ENCODE measurements at regions not wholly inside any gene's neighbourhood (a gene's known extent, or its start where the extent isn't known, plus 50 kb on each side); places are given as distances from the start of the nearest gene placed in this dataset.
"Not testable (repeated sequence)": the region's sequence is repeated elsewhere in the genome, so short reads cannot be mapped to it uniquely, and the experiment has no call there.

DNA sequence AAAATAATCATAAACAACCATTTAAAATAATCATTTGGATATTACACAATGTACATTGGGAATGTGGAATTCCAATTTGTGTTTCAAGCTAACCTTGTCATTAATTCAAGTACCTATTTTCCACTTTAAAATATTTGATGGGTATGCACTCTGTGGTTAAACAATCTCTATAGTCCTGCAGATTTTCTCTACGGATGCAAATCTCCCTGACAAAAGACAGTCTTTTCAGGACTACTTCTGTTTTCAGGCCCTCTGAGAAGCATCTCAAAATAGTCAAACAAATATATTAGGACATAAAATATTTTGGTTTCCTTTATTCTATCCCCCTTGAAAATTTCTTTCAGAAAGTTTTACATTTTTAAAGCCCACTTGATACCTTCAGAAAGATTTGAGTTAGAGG is 735.6 kb upstream of the MBL2 start:
- Mint-ChIP-seq H3K4me3 (no peak overlapping the region), H3K27me3 (ENCODE audit: insufficient read depth) (no peaks in the 10 kb centered on the region), H3K4me1 (peaks cover 16% of the 10 kb centered on the region), H3K9me3 (peaks cover 29% of the 10 kb centered on the region), H3K27ac (peak overlapping the region; percentile 84), H3K36me3 (ENCODE audit: low read depth) (peaks cover 20% of the 10 kb centered on the region)
- H3K4me1 ChIP-seq (ENCODE audit: control insufficient read depth, insufficient read depth, low read length), result peaks cover 14% of the 10 kb centered on the region
- no peak overlapping the region for H3K9ac ChIP-seq (ENCODE audit: extremely low read depth, low read length, poor library complexity, severe bottlenecking)
- TF ChIP-seq, protein P1, sequence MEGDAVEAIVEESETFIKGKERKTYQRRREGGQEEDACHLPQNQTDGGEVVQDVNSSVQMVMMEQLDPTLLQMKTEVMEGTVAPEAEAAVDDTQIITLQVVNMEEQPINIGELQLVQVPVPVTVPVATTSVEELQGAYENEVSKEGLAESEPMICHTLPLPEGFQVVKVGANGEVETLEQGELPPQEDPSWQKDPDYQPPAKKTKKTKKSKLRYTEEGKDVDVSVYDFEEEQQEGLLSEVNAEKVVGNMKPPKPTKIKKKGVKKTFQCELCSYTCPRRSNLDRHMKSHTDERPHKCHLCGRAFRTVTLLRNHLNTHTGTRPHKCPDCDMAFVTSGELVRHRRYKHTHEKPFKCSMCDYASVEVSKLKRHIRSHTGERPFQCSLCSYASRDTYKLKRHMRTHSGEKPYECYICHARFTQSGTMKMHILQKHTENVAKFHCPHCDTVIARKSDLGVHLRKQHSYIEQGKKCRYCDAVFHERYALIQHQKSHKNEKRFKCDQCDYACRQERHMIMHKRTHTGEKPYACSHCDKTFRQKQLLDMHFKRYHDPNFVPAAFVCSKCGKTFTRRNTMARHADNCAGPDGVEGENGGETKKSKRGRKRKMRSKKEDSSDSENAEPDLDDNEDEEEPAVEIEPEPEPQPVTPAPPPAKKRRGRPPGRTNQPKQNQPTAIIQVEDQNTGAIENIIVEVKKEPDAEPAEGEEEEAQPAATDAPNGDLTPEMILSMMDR (conservative IDR thresholded peaks at IDR 0.05), result no peak
- DNase-seq, result no peak
- 28% methylated on average over 1 of the region's 1 CpG; no CpG with 5 or more reads in 1 of the 2 experiments for WGBS, 2 experiments (ENCODE audit: insufficient coverage in 1 of 2, insufficient read length in 1 of 2)
- H3K9me3 ChIP-seq (ENCODE audit: control insufficient read depth, low read length), result peaks cover 29% of the 10 kb centered on the region
- H3K36me3 ChIP-seq (ENCODE audit: control insufficient read depth, insufficient read depth, low read length), result no peaks in the 10 kb centered on the region
- no peaks in the 10 kb centered on the region for H3K27me3 ChIP-seq (ENCODE audit: control insufficient read depth, insufficient read depth, low read length, poor library complexity, severe bottlenecking)
- H3K4me3 ChIP-seq (ENCODE audit: low read length), result peak overlapping the region; percentile 49
- no peak overlapping the region for H3K27ac ChIP-seq (ENCODE audit: low read depth, low read length)

DNA sequence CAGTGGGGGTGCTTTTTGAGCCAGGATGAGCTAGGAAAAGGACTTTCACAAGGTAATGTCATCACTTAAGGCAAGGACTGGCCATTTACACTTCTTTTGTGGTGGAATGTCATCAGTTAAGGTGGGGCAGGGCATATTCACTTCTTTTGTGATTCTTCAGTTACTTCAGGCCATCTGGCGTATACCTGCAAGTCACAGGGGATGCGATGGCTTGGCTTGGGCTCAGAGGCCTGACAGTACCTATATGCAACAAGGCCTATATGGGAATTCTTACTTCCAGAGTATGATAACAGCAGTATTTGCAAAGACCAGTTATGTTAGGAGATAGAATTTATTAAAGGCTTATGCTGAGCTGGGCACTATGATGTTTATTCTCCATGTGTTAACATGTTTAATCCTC is 731.9 kb upstream of the MBL2 start:
- H3K27ac Mint-ChIP-seq, result not testable (repeated sequence)

DNA sequence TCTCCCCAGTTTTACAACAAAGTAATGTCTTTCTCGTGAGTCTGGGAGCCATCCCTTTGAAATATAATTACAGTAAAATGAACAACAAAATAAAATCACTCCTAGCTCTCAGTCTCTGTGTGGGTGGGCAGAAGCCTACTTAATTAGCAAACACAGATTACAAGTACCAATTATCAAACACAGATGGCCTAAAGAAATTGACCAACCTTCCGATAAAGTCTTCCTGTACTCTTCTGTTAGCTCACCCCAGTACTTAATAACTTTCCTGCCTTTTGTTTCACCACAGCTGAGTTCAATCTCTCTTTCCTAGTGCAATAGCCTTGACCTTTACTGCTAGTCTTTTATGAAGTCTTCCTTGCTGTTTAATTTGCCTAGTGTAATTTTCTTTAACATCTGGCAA is 719.2 kb upstream of the MBL2 start:
- H3K4me1 ChIP-seq (ENCODE audit: control insufficient read depth, insufficient read depth, low read length), result peaks cover 9% of the 10 kb centered on the region
- peaks cover 43% of the 10 kb centered on the region for H3K9me3 ChIP-seq (ENCODE audit: control insufficient read depth, low read length)
- DNase-seq, result no peak
- no peak overlapping the region for H3K4me3 Mint-ChIP-seq
- peaks cover 48% of the 10 kb centered on the region for H3K9me3 Mint-ChIP-seq
- no peaks in the 10 kb centered on the region for H3K27me3 ChIP-seq (ENCODE audit: control insufficient read depth, insufficient read depth, low read length, poor library complexity, severe bottlenecking)
- 98 to 100% methylated on average over 2 of the region's 2 CpGs for WGBS, 2 experiments (ENCODE audit: insufficient coverage in 1 of 2, insufficient read length in 1 of 2)
- H3K4me1 Mint-ChIP-seq, result peaks cover 12% of the 10 kb centered on the region
- peaks cover 29% of the 10 kb centered on the region for H3K36me3 Mint-ChIP-seq (ENCODE audit: low read depth)
- peaks cover 9% of the 10 kb centered on the region for H3K36me3 ChIP-seq (ENCODE audit: control insufficient read depth, insufficient read depth, low read length)
- TF ChIP-seq, protein P1 (conservative IDR thresholded peaks at IDR 0.05), result no peak
- no peak overlapping the region for H3K9ac ChIP-seq (ENCODE audit: extremely low read depth, low read length, poor library complexity, severe bottlenecking)
- no peak overlapping the region for H3K27ac ChIP-seq (ENCODE audit: low read depth, low read length)
- peak overlapping the region; percentile 54 for H3K4me3 ChIP-seq (ENCODE audit: low read length)
- H3K27me3 Mint-ChIP-seq (ENCODE audit: insufficient read depth), result no peaks in the 10 kb centered on the region
- H3K27ac Mint-ChIP-seq, result no peak overlapping the region

More for the DNA sequence above, 731.9 kb upstream of the MBL2 start:
- not testable (repeated sequence) for H3K4me3 Mint-ChIP-seq; H3K4me3 ChIP-seq (ENCODE audit: low read length); H3K27me3 ChIP-seq (ENCODE audit: control insufficient read depth, insufficient read depth, low read length, poor library complexity, severe bottlenecking); H3K36me3 ChIP-seq (ENCODE audit: control insufficient read depth, insufficient read depth, low read length); H3K27ac ChIP-seq (ENCODE audit: low read depth, low read length); H3K27me3 Mint-ChIP-seq (ENCODE audit: insufficient read depth); H3K9ac ChIP-seq (ENCODE audit: extremely low read depth, low read length, poor library complexity, severe bottlenecking); H3K9me3 ChIP-seq (ENCODE audit: control insufficient read depth, low read length); DNase-seq
- WGBS, 2 experiments (ENCODE audit: insufficient coverage in 1 of 2, insufficient read length in 1 of 2), result 95 to 100% methylated on average over 1 to 2 of the region's 2 CpGs
- Mint-ChIP-seq H3K4me1 (peaks cover 16% of the 10 kb centered on the region), H3K36me3 (ENCODE audit: low read depth) (peaks cover 26% of the 10 kb centered on the region), H3K9me3 (peaks cover 51% of the 10 kb centered on the region)
- H3K4me1 ChIP-seq (ENCODE audit: control insufficient read depth, insufficient read depth, low read length), result peaks cover 14% of the 10 kb centered on the region

DNA sequence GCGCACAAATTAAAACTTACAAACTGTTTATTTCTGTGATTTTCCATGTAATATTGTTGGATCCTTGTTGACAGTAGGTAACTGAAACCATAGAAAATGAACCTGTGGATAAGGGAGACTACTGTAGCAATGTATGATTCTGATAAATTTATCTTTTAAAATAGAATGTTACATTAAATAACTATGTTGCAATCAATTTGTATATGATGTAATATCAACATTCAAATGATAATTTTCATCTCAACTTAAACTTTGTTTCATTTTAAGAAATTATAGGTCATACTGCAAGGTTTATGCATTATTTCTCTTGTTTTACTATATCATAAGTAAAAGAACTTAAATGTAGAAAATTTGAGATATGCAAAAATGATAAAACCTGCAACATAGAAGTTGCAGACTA is 718.0 kb upstream of the MBL2 start:
- DNase-seq, result no peak
- Mint-ChIP-seq H3K27ac (peak overlapping the region; percentile 87), H3K9me3 (peaks cover 58% of the 10 kb centered on the region), H3K4me1 (peaks cover 12% of the 10 kb centered on the region), H3K36me3 (ENCODE audit: low read depth) (peaks cover 37% of the 10 kb centered on the region), H3K27me3 (ENCODE audit: insufficient read depth) (no peaks in the 10 kb centered on the region), H3K4me3 (no peak overlapping the region)
- no peak overlapping the region for H3K27ac ChIP-seq (ENCODE audit: low read depth, low read length)
- 94 to 100% methylated on average over 1 of the region's 1 CpG for WGBS, 2 experiments (ENCODE audit: insufficient coverage in 1 of 2, insufficient read length in 1 of 2)
- peaks cover 10% of the 10 kb centered on the region for H3K36me3 ChIP-seq (ENCODE audit: control insufficient read depth, insufficient read depth, low read length)
- H3K4me3 ChIP-seq (ENCODE audit: low read length), result peak overlapping the region; percentile 11
- no peaks in the 10 kb centered on the region for H3K27me3 ChIP-seq (ENCODE audit: control insufficient read depth, insufficient read depth, low read length, poor library complexity, severe bottlenecking)
- H3K9me3 ChIP-seq (ENCODE audit: control insufficient read depth, low read length), result peaks cover 55% of the 10 kb centered on the region
- peaks cover 9% of the 10 kb centered on the region for H3K4me1 ChIP-seq (ENCODE audit: control insufficient read depth, insufficient read depth, low read length)
- TF ChIP-seq, protein P1 (conservative IDR thresholded peaks at IDR 0.05), result no peak
- H3K9ac ChIP-seq (ENCODE audit: extremely low read depth, low read length, poor library complexity, severe bottlenecking), result peak overlapping the region; percentile 22

Measured in endodermal cell (in vitro differentiated cells).